DND-41 (cell line): ENCODE measurements at regions not wholly inside any gene's neighbourhood (a gene's known extent, or its start where the extent isn't known, plus 50 kb on each side); places are given as distances from the start of the nearest gene placed in this dataset.

Source experiments
- ATAC-seq: fragments of 200-7000 bp; cut with Tn5 transposase; 3 replicates; pipeline ENCODE4 v1.9.1; 2021; ENCODE audit warnings: low read depth; ENCODE audit not compliant: insufficient read depth
- DNase-seq: peaks from one replicate; pipeline ENCODE4 v3.0.0-alpha.2; 2020
- H2AFZ ChIP-seq: 2 replicates; pipeline ENCODE4 v1.6.0; 2012; ENCODE audit warnings: low read depth, low read length
- H3K27ac ChIP-seq: 2 replicates; pipeline ENCODE4 v1.5.1; 2012; ENCODE audit warnings: low read length, inconsistent platforms
- H3K27me3 ChIP-seq: fragments of 200-600 bp; sonication (generic); 2 replicates; pipeline ENCODE4 v1.6.0; 2012; ENCODE audit warnings: low read length, mild to moderate bottlenecking, inconsistent platforms; ENCODE audit not compliant: insufficient read depth, poor library complexity
- H3K36me3 ChIP-seq: 2 replicates; pipeline ENCODE4 v1.5.1; 2012; ENCODE audit warnings: low read length, inconsistent platforms; ENCODE audit not compliant: insufficient read depth
- H3K4me1 ChIP-seq: 2 replicates; pipeline ENCODE4 v1.5.1; 2012; ENCODE audit warnings: mild to moderate bottlenecking, low read length; ENCODE audit not compliant: insufficient read depth
- H3K4me2 ChIP-seq: 2 replicates; pipeline ENCODE4 v1.6.0; 2012; ENCODE audit warnings: mild to moderate bottlenecking, moderate library complexity, low read length, inconsistent platforms; ENCODE audit not compliant: insufficient read depth
- H3K4me3 ChIP-seq, 2 experiments: fragments of 200-600 bp in 1 of 2; shearing (Covaris generic) in 1 of 2; 2 replicates each; pipeline ENCODE4 v1.5.1; 2012 to 2016; ENCODE audit warnings: inconsistent platforms in 2 of 2, low read length in 2 of 2, mild to moderate bottlenecking in 2 of 2, low read depth in 1 of 2, moderate library complexity in 1 of 2
- H3K79me2 ChIP-seq: 2 replicates; pipeline ENCODE4 v1.6.0; 2012; ENCODE audit warnings: low read length, inconsistent platforms; ENCODE audit not compliant: insufficient read depth
- H3K9ac ChIP-seq: 2 replicates; pipeline ENCODE4 v1.6.0; 2012; ENCODE audit warnings: low read depth, mild to moderate bottlenecking, inconsistent platforms, low read length, moderate library complexity
- H3K9me3 ChIP-seq: 2 replicates; pipeline ENCODE4 v1.5.1; 2012; ENCODE audit warnings: low read length, moderate library complexity, mild to moderate bottlenecking, inconsistent platforms; ENCODE audit not compliant: insufficient read depth, severe bottlenecking
- H4K20me1 ChIP-seq: 2 replicates; pipeline ENCODE4 v1.6.0; 2012; ENCODE audit warnings: low read length; ENCODE audit not compliant: insufficient read depth
- EZH2 ChIP-seq: IDR thresholded peaks from 3 replicates; pipeline ENCODE4 v1.6.1; 2012; ENCODE audit warnings: borderline replicate concordance, low read depth, mild to moderate bottlenecking, moderate library complexity, low read length, inconsistent platforms; ENCODE audit not compliant: severe bottlenecking
- TF ChIP-seq, protein P1 (sequence below): IDR thresholded peaks from 2 replicates; pipeline ENCODE4 v1.5.1; 2012; ENCODE audit warnings: borderline replicate concordance, low read length, moderate library complexity, mild to moderate bottlenecking; ENCODE audit not compliant: poor library complexity, severe bottlenecking; ENCODE audit errors: extremely low read depth

DNA sequence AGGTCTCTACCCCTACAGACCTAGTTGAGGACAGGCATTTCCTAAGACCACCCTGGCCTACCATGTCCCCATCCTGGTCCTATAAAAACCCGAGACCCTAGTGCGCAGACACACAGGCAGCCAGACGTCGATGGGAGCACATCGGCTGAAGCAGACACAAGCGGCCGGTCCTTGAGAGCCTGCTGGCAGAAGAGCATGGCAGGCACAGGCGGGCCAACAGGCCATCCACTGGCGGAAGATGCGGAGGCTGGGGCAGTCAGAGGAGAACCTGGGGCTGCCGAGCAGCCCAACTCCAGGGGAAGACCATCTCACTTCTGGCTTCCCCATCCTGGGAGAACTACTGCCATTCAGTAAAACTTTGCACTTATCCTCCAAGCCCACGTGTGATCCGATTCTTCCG lies 396.8 kb downstream of the AEBP2 start:
- no peak overlapping the region for H2AFZ ChIP-seq
- ATAC-seq: no peak
- H3K79me2 ChIP-seq: no peaks in the 10 kb centered on the region

DNA sequence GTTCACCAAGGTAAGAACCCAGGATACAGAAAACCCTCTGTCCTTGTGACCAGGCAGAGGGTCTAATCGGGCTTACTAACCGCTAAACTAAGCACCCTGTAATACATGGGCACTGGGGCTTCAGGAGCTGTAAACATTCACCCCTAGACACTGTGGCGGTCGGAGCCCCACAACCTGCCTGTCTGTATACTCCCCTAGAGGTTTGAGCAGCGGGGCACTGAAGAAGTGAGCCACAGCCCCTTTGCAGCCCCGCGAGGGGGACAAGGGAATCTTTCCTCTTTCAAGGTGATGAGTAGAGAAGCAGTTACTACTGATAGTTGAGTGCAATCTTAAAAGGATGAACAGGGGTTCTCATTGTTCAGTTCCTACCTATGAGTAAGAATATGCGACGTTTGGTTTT lies 397.2 kb downstream of the AEBP2 start:
- Histone ChIP-seq H3K36me3 (no peaks in the 10 kb centered on the region), H3K4me2 (no peak overlapping the region), H3K79me2 (no peaks in the 10 kb centered on the region), H3K27me3 (peaks cover 5% of the 10 kb centered on the region), H3K4me1 (peaks cover 3% of the 10 kb centered on the region; the same call in 1 of the 2 replicates), H3K27ac (no peak overlapping the region), H3K9ac (no peak overlapping the region), H2AFZ (no peak overlapping the region), H4K20me1 (no peaks in the 10 kb centered on the region), H3K4me3 (no peak overlapping the region), H3K9me3 (no peaks in the 10 kb centered on the region)
- TF ChIP-seq EZH2: no peak
- TF ChIP-seq, protein P1, sequence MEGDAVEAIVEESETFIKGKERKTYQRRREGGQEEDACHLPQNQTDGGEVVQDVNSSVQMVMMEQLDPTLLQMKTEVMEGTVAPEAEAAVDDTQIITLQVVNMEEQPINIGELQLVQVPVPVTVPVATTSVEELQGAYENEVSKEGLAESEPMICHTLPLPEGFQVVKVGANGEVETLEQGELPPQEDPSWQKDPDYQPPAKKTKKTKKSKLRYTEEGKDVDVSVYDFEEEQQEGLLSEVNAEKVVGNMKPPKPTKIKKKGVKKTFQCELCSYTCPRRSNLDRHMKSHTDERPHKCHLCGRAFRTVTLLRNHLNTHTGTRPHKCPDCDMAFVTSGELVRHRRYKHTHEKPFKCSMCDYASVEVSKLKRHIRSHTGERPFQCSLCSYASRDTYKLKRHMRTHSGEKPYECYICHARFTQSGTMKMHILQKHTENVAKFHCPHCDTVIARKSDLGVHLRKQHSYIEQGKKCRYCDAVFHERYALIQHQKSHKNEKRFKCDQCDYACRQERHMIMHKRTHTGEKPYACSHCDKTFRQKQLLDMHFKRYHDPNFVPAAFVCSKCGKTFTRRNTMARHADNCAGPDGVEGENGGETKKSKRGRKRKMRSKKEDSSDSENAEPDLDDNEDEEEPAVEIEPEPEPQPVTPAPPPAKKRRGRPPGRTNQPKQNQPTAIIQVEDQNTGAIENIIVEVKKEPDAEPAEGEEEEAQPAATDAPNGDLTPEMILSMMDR: no peak
- ATAC-seq (no peak), DNase-seq (no peak)

More for the DNA sequence above, 396.8 kb downstream of the AEBP2 start:
- Histone ChIP-seq H3K36me3 (no peaks in the 10 kb centered on the region), H3K4me2 (no peak overlapping the region), H3K27ac (no peak overlapping the region), H3K4me1 (peaks cover 3% of the 10 kb centered on the region; the same call in 1 of the 2 replicates), H3K9ac (no peak overlapping the region), H3K27me3 (peaks cover 5% of the 10 kb centered on the region), H4K20me1 (no peaks in the 10 kb centered on the region), H3K4me3 (no peak overlapping the region), H3K9me3 (no peaks in the 10 kb centered on the region)
- TF ChIP-seq EZH2: no peak
- TF ChIP-seq, protein P1: no peak
- DNase-seq: no peak

DNA sequence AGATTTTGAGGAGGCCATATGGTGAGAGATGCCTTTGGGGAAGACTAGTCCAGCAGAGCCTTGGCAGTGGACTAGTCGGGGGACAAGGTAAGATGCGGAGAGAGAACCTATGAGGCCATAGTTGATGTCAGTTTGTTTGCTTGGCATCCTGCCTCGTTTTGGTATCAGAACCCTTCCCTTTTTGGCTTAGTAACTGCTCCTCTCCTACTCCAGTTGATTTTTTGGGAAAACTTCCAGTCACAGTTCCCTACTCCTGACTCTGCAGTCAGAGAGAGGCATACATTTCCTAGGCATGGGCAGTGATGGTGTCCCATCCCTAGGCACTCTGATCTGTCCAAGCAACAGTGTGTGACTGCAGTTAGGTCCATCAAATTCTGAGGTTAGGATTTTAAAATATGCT lies 398.3 kb downstream of the AEBP2 start:
- no peaks in the 10 kb centered on the region for H3K36me3 ChIP-seq
- TF ChIP-seq EZH2: no peak
- TF ChIP-seq, protein P1: no peak
- no peak overlapping the region for H3K27ac ChIP-seq
- no peak overlapping the region for H2AFZ ChIP-seq
- peaks cover 5% of the 10 kb centered on the region for H3K27me3 ChIP-seq
- no peak overlapping the region for H3K4me2 ChIP-seq
- no peak overlapping the region for H3K9ac ChIP-seq
- no peaks in the 10 kb centered on the region for H4K20me1 ChIP-seq
- H3K9me3 ChIP-seq: no peaks in the 10 kb centered on the region
- ATAC-seq (no peak), DNase-seq (no peak)
- H3K79me2 ChIP-seq: no peaks in the 10 kb centered on the region
- H3K4me1 ChIP-seq: peaks cover 3% of the 10 kb centered on the region; the same call in 1 of the 2 replicates
- H3K4me3 ChIP-seq: no peak overlapping the region

DNA sequence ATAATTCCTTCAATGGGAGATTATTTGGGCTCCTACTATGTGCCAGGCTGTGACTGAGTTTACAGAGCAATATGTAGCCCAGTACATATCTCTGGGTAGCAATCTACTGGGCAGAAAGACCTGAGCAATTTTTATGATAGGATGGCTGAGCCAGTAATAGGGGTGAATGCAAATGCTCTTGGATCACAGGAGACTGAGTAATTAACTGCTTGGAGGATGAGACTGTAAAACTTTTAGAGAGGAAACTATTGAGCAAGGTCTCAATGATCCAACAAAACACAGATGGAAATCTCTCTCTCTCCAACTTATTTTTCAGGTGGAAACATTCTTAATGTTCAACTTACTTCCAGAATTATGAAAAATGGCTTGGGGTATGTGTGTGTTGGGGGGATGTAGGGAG lies 402.2 kb downstream of the AEBP2 start:
- TF ChIP-seq, protein P1: no peak
- no peak for TF ChIP-seq EZH2
- Histone ChIP-seq H2AFZ (no peak overlapping the region), H3K9me3 (no peaks in the 10 kb centered on the region), H3K36me3 (no peaks in the 10 kb centered on the region), H3K4me2 (no peak overlapping the region), H3K4me3 (no peak overlapping the region), H3K79me2 (no peaks in the 10 kb centered on the region), H3K9ac (no peak overlapping the region), H3K27ac (no peak overlapping the region), H3K27me3 (peaks cover 5% of the 10 kb centered on the region), H4K20me1 (no peaks in the 10 kb centered on the region), H3K4me1 (no peaks in the 10 kb centered on the region)
- DNase-seq: no peak
- no peak for ATAC-seq
